Fibroblast of skin of left quadriceps (primary cell): ENCODE measurements at regions not wholly inside any gene's neighbourhood (a gene's known extent, or its start where the extent isn't known, plus 50 kb on each side); places are given as distances from the start of the nearest gene placed in this dataset.

Experiments
- DNase-seq, 2 experiments: peaks; one replicate each; pipeline ENCODE4 v3.0.0-alpha.2; 2013; ENCODE audit warnings: low read depth in 2 of 2

- no peak for DNase-seq
Measured at GRCh38 chr3:1693145-1693544, 405.5 kb upstream of the CNTN4 start.

- DNase-seq: no peak
Measured at GRCh38 chr3:1696669-1697275, 401.9 kb upstream of the CNTN4 start.

- no peak for DNase-seq
Measured at GRCh38 chr3:1699361-1699920, 399.2 kb upstream of the CNTN4 start.

- DNase-seq: no peak
Measured at GRCh38 chr3:1700650-1701049, 398.0 kb upstream of the CNTN4 start.

GRCh38 chr3:1703169-1703568 is 395.5 kb upstream of the CNTN4 start:
- no peak for DNase-seq

- no peak for DNase-seq
Measured at GRCh38 chr3:1710663-1711062, 388.0 kb upstream of the CNTN4 start.

GRCh38 chr3:1717524-1717923 is 381.1 kb upstream of the CNTN4 start:
- no peak for DNase-seq

GRCh38 chr3:1723726-1724125 is 374.9 kb upstream of the CNTN4 start:
- DNase-seq: no peak

GRCh38 chr3:1726741-1727140 is 371.9 kb upstream of the CNTN4 start:
- DNase-seq: no peak

- no peak for DNase-seq
Measured at GRCh38 chr3:1727242-1727641, 371.4 kb upstream of the CNTN4 start.

GRCh38 chr3:1728510-1728909 is 370.2 kb upstream of the CNTN4 start:
- no peak for DNase-seq

GRCh38 chr3:1734494-1735122 is 364.1 kb upstream of the CNTN4 start:
- no peak for DNase-seq

GRCh38 chr3:1752205-1752604 is 346.5 kb upstream of the CNTN4 start:
- no peak for DNase-seq

GRCh38 chr3:1766384-1766783 is 332.3 kb upstream of the CNTN4 start:
- no peak for DNase-seq

- no peak for DNase-seq
Measured at GRCh38 chr3:1773679-1774078, 325.0 kb upstream of the CNTN4 start.

GRCh38 chr3:1774597-1774996 is 324.1 kb upstream of the CNTN4 start:
- DNase-seq: no peak

- DNase-seq: no peak
Measured at GRCh38 chr3:1775321-1775720, 323.3 kb upstream of the CNTN4 start.

- DNase-seq: no peak
Measured at GRCh38 chr3:1783995-1784394, 314.7 kb upstream of the CNTN4 start.

GRCh38 chr3:1787094-1787493 is 311.6 kb upstream of the CNTN4 start:
- DNase-seq: no peak

- no peak for DNase-seq
Measured at GRCh38 chr3:1792466-1792865, 306.2 kb upstream of the CNTN4 start.

- DNase-seq: no peak
Measured at GRCh38 chr3:1798711-1799405, 299.8 kb upstream of the CNTN4 start.

- DNase-seq: no peak
Measured at GRCh38 chr3:1805331-1805730, 293.3 kb upstream of the CNTN4 start.

GRCh38 chr3:1808590-1808989 is 290.1 kb upstream of the CNTN4 start:
- DNase-seq: no peak
